ENCODE measurements at regions not wholly inside any gene's neighbourhood (a gene's known extent, or its start where the extent isn't known, plus 50 kb on each side); places are given as distances from the start of the nearest gene placed in this dataset.

DNA sequence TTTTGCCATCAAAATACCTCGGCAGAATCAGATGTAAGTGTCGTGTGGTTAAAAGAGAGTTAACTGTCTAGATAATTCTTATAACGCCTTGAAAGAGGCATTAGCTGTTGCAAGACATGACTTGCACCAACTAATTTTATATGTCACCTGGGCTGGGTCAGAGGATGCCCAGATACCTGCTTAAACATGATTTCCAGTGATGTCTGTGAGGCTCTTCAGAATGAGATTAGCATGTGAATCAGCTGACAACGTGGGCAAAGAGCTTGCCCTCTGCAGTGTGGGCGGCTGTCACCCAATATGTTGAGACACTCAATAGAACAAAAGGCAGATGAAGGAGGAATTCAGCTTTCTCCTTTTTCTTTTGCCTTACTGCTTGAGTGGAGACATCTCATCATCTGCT, 1180.6 kb downstream of the NLGN4Y start:
- DNase-seq (ENCODE audit: extremely low read depth, low read depth) = no peak
- no peak overlapping the region for H3K4me3 ChIP-seq (replicated peaks; ENCODE audit: low read depth, low read length)
- TF ChIP-seq CTCF (IDR thresholded peaks at IDR 0.05; ENCODE audit: low read depth, low read length, missing control alignments) = no peak

- TF ChIP-seq CTCF (IDR thresholded peaks at IDR 0.05; ENCODE audit: low read depth, low read length, missing control alignments) = no peak
Observed at GRCh38 chrY:15749533-15750433, 1225.5 kb downstream of the NLGN4Y start.

DNA sequence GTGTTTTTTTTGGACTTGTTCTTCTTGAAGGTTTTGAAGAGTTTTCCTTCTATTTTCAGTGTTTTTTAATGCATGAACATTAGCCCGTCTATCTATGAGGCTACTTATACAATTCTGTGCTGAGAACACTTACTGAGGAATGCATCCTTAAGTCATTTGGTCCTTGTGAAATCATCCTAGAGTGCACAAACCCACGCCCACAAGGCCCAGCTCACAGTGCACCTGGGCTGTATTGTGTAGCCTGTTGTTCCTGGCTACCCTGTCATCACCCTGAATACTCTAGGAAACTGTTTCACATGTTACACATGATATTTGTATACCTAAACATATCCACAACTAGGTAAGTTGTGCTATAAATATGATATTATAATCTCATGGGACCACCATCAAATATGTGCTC, 1226.7 kb downstream of the NLGN4Y start:
- TF ChIP-seq CTCF (IDR thresholded peaks at IDR 0.05; ENCODE audit: low read depth, low read length, missing control alignments) = no peak
- H3K4me3 ChIP-seq (replicated peaks; ENCODE audit: low read depth, low read length) = no peak overlapping the region
- DNase-seq (ENCODE audit: extremely low read depth, low read depth) = no peak

More at GRCh38 chrY:15749533-15750433, 1225.5 kb downstream of the NLGN4Y start:
- DNase-seq (ENCODE audit: extremely low read depth, low read depth) = no peak
- no peak overlapping the region for H3K4me3 ChIP-seq (replicated peaks; ENCODE audit: low read depth, low read length)

- DNase-seq (ENCODE audit: extremely low read depth, low read depth) = no peak
- no peak for TF ChIP-seq CTCF (IDR thresholded peaks at IDR 0.05; ENCODE audit: low read depth, low read length, missing control alignments)
- no peak overlapping the region for H3K4me3 ChIP-seq (replicated peaks; ENCODE audit: low read depth, low read length)
Observed at GRCh38 chrY:15756266-15756665, 1231.9 kb downstream of the NLGN4Y start.

DNA sequence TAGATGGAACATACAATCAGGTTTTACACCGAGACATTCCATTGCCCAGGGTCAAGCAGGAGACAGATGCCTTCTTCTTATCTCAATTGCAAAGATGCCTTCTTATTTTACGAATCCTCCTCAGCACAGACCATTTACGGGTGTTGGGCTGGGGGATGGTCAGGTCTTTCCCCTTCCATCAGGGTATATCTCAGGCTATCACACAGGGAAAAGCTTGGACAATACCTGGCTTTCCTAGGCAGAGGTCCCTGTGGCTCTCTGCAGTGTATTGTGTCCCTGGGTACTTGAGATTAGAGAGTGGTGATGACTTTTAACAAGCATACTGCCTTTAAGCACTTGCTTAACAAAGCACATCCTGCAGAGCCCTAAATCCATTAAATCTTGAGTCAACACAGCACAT, 1249.2 kb downstream of the NLGN4Y start:
- no peak for TF ChIP-seq CTCF (IDR thresholded peaks at IDR 0.05; ENCODE audit: low read depth, low read length, missing control alignments)
- DNase-seq (ENCODE audit: extremely low read depth, low read depth) = no peak
- H3K4me3 ChIP-seq (replicated peaks; ENCODE audit: low read depth, low read length) = no peak overlapping the region

- TF ChIP-seq CTCF (IDR thresholded peaks at IDR 0.05; ENCODE audit: low read depth, low read length, missing control alignments) = no peak
- no peak overlapping the region for H3K4me3 ChIP-seq (replicated peaks; ENCODE audit: low read depth, low read length)
- DNase-seq (ENCODE audit: extremely low read depth, low read depth) = no peak
Observed at GRCh38 chrY:15775880-15776279, 1251.6 kb downstream of the NLGN4Y start.
